Endodermal cell (in vitro differentiated cells): ENCODE measurements at regions not wholly inside any gene's neighbourhood (a gene's known extent, or its start where the extent isn't known, plus 50 kb on each side); places are given as distances from the start of the nearest gene placed in this dataset.

ENCODE experiments used
- DNase-seq: peaks from one replicate; pipeline ENCODE4 v3.0.0-alpha.2; 2017
- H3K27ac ChIP-seq: 2 replicates; pipeline ENCODE4 v1.5.1; 2013; ENCODE audit warnings: mild to moderate bottlenecking, low read depth, low read length, moderate library complexity
- H3K27me3 ChIP-seq: 2 replicates; pipeline ENCODE4 v1.6.1; 2013; ENCODE audit warnings: mild to moderate bottlenecking, low read length, moderate library complexity; ENCODE audit not compliant: insufficient read depth, control insufficient read depth, poor library complexity, severe bottlenecking
- H3K36me3 ChIP-seq: 2 replicates; pipeline ENCODE4 v1.7.0; 2013; ENCODE audit warnings: mild to moderate bottlenecking, low read length, moderate library complexity; ENCODE audit not compliant: control insufficient read depth, insufficient read depth
- H3K4me1 ChIP-seq: one replicate; pipeline ENCODE4 v1.7.0; 2013; ENCODE audit warnings: low read length; ENCODE audit not compliant: control insufficient read depth, insufficient read depth
- H3K4me3 ChIP-seq: 2 replicates; pipeline ENCODE4 v1.5.1; 2013; ENCODE audit warnings: mild to moderate bottlenecking, low read length, moderate library complexity
- H3K9ac ChIP-seq: 2 replicates; pipeline ENCODE4 v1.6.1; 2013; ENCODE audit warnings: mild to moderate bottlenecking, low read length, moderate library complexity; ENCODE audit not compliant: poor library complexity, severe bottlenecking; ENCODE audit errors: extremely low read depth
- H3K9me3 ChIP-seq: 2 replicates; pipeline ENCODE4 v1.6.1; 2013; ENCODE audit warnings: mild to moderate bottlenecking, low read length, moderate library complexity; ENCODE audit not compliant: control insufficient read depth
- H3K27ac Mint-ChIP-seq: 2 replicates; pipeline ENCODE4 v1.8.0; 2020; ENCODE audit warnings: mixed read lengths
- H3K27me3 Mint-ChIP-seq: 2 replicates; pipeline ENCODE4 v1.8.0; 2021; ENCODE audit warnings: mild to moderate bottlenecking, mixed read lengths; ENCODE audit not compliant: insufficient read depth
- H3K36me3 Mint-ChIP-seq: 2 replicates; pipeline ENCODE4 v1.8.0; 2020; ENCODE audit warnings: low read depth, mixed read lengths
- H3K4me1 Mint-ChIP-seq: 2 replicates; pipeline ENCODE4 v1.8.0; 2020; ENCODE audit warnings: mixed read lengths
- H3K4me3 Mint-ChIP-seq: 2 replicates; pipeline ENCODE4 v1.8.0; 2020; ENCODE audit warnings: mild to moderate bottlenecking, moderate library complexity, mixed read lengths
- H3K9me3 Mint-ChIP-seq: 2 replicates; pipeline ENCODE4 v1.8.0; 2020; ENCODE audit warnings: mild to moderate bottlenecking, mixed read lengths
- WGBS, 2 experiments: methylation state at CpG; one replicate each; pipeline versions ENCODE4 v1.1.5 to v1.1.7; 2013; ENCODE audit warnings: missing lambda C conversion rate in 2 of 2, mixed read lengths in 1 of 2; ENCODE audit not compliant: insufficient coverage in 1 of 2, insufficient read length in 1 of 2; 5-methylcytosine and 5-hydroxymethylcytosine counted together
- TF ChIP-seq, protein P1 (sequence below): fragments of 200-600 bp; sonication (generic); conservative IDR thresholded peaks from 2 replicates; pipeline ENCODE4 v1.5.0; 2021; ENCODE audit warnings: antibody characterized with exemption, mild to moderate bottlenecking

DNA sequence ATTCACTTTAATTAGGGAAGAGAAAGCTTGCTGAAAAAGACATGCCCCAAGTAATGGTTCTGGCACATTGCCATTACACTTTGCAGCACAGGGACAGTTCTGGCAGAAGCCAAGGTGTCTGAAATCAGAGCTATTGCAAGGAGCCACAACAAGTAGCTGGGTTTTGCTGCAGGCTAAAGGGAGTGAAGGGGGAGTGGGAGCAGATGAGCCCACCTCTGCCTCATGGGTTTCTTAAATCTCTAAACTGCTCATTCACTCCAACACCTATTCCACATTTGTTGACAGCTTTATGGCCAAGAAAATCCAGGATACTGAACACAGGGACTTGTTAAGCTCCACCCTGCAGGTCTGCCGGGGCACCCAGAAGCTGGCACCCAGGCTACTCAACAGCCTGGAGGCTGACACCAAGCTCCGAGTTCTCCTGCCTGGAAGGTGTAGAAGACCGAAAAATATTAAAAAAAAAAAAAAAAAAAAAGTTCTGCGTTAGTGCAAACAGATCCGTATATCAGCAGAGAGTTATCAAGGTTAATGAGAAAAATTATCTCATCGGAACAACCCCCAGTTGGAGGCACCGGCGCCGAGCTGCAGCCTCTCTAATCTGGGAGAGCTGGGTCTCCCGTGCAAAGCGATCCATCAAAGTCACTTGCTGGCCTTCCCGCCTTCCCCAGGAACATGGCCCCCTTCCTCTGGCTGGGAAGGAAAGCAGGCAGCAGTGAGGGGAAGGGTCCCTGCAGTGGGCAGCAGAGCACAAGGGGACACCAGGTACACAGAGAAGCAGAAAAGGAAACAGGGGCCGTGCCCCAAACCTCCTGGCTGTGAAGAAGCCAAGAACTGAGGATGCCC lies 123.7 kb downstream of the HNMT start:
- H3K9me3 Mint-ChIP-seq: no peaks in the 10 kb centered on the region
- no peak overlapping the region for H3K27ac ChIP-seq
- TF ChIP-seq, protein P1, sequence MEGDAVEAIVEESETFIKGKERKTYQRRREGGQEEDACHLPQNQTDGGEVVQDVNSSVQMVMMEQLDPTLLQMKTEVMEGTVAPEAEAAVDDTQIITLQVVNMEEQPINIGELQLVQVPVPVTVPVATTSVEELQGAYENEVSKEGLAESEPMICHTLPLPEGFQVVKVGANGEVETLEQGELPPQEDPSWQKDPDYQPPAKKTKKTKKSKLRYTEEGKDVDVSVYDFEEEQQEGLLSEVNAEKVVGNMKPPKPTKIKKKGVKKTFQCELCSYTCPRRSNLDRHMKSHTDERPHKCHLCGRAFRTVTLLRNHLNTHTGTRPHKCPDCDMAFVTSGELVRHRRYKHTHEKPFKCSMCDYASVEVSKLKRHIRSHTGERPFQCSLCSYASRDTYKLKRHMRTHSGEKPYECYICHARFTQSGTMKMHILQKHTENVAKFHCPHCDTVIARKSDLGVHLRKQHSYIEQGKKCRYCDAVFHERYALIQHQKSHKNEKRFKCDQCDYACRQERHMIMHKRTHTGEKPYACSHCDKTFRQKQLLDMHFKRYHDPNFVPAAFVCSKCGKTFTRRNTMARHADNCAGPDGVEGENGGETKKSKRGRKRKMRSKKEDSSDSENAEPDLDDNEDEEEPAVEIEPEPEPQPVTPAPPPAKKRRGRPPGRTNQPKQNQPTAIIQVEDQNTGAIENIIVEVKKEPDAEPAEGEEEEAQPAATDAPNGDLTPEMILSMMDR: no peak

DNA sequence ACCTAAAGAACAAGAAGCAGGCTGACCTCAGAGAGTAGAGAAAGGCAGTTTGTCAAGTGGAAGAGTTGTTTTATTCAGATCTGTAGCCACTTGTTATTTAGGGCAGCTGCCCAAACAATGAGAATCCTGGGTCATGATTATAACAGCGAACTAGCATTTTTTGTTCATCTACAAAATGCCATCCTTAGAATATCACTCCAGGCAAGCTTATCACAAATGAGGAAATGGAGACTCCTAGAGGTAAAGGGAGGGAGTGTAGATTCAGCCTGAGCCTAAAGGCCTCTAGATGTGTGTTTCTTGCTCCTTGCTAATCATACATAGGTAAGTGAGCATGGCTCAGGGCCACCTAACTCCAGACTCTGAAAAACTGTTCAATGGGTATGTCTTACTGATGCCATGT lies 126.1 kb downstream of the HNMT start:
- Mint-ChIP-seq H3K9me3 (no peaks in the 10 kb centered on the region), H3K4me3 (no peak overlapping the region), H3K4me1 (no peaks in the 10 kb centered on the region), H3K27me3 (no peaks in the 10 kb centered on the region), H3K36me3 (no peaks in the 10 kb centered on the region), H3K27ac (no peak overlapping the region)
- Histone ChIP-seq H3K27me3 (no peaks in the 10 kb centered on the region), H3K4me1 (peaks cover 4% of the 10 kb centered on the region), H3K9ac (no peak overlapping the region), H3K36me3 (no peaks in the 10 kb centered on the region), H3K4me3 (no peak overlapping the region), H3K27ac (no peak overlapping the region), H3K9me3 (no peaks in the 10 kb centered on the region)
- peak; percentile 49 for DNase-seq
- TF ChIP-seq, protein P1: peak; percentile 81
- WGBS, 2 experiments: 96% methylated on average over 1 of the region's 1 CpG; no CpG with 5 or more reads in 1 of the 2 experiments

More for the DNA sequence above, 123.7 kb downstream of the HNMT start:
- H3K9me3 ChIP-seq: no peaks in the 10 kb centered on the region
- H3K27me3 ChIP-seq: no peaks in the 10 kb centered on the region
- 72 to 92% methylated on average over 7 to 13 of the region's 13 CpGs for WGBS, 2 experiments
- no peaks in the 10 kb centered on the region for H3K4me1 Mint-ChIP-seq
- H3K27ac Mint-ChIP-seq: no peak overlapping the region
- H3K36me3 Mint-ChIP-seq: no peaks in the 10 kb centered on the region
- no peaks in the 10 kb centered on the region for H3K4me1 ChIP-seq
- no peak overlapping the region for H3K4me3 Mint-ChIP-seq
- H3K9ac ChIP-seq: no peak overlapping the region
- no peak overlapping the region for H3K4me3 ChIP-seq
- no peaks in the 10 kb centered on the region for H3K36me3 ChIP-seq
- no peaks in the 10 kb centered on the region for H3K27me3 Mint-ChIP-seq
- DNase-seq: no peak

DNA sequence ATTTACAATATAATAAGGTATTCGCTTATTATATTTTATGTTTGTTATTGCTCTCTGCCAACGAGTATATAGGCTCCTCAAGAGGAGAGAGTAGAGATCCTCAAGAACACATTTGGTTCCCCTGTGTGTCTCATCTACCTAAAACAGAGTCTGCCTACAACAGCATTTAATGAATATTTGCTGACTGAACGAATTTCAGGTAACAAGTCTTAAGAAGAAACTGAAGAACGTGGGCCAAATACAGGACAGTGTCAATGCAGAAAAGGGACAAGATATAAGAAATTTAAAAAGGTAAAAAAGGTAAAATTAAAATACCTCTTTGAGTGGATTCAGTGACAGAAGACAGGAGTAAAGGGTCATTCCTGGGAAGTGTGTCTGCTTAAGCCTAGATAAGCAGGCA lies 129.2 kb downstream of the HNMT start:
- peaks cover 4% of the 10 kb centered on the region for H3K4me1 ChIP-seq
- no peaks in the 10 kb centered on the region for H3K36me3 Mint-ChIP-seq
- H3K9me3 ChIP-seq: no peaks in the 10 kb centered on the region
- TF ChIP-seq, protein P1: no peak
- no peak for DNase-seq
- no peaks in the 10 kb centered on the region for H3K9me3 Mint-ChIP-seq
- H3K27me3 Mint-ChIP-seq: no peaks in the 10 kb centered on the region
- no peak overlapping the region for H3K9ac ChIP-seq
- no peak overlapping the region for H3K4me3 Mint-ChIP-seq
- no peak overlapping the region for H3K4me3 ChIP-seq
- no peaks in the 10 kb centered on the region for H3K36me3 ChIP-seq
- no peaks in the 10 kb centered on the region for H3K27me3 ChIP-seq
- peaks cover 3% of the 10 kb centered on the region for H3K4me1 Mint-ChIP-seq
- H3K27ac ChIP-seq: no peak overlapping the region
- 84% methylated on average over 2 to 3 of the region's 4 CpGs for WGBS, 2 experiments
- H3K27ac Mint-ChIP-seq: no peak overlapping the region
